Muscle of leg (tissue), 3 donors: ENCODE measurements at regions not wholly inside any gene's neighbourhood (a gene's known extent, or its start where the extent isn't known, plus 50 kb on each side); places are given as distances from the start of the nearest gene placed in this dataset.

Experiments
- DNase-seq: peaks from one replicate; pipeline ENCODE4 v3.0.0; 2013
- H3K27ac ChIP-seq: one replicate; pipeline ENCODE4 v1.5.1; 2013; ENCODE audit warnings: mild to moderate bottlenecking, low read length, control low read depth
- H3K27me3 ChIP-seq: one replicate; pipeline ENCODE4 v1.6.1; 2013; ENCODE audit warnings: low read length; ENCODE audit not compliant: control insufficient read depth, insufficient read depth
- H3K36me3 ChIP-seq: one replicate; pipeline ENCODE4 v1.6.1; 2013; ENCODE audit warnings: low read length; ENCODE audit not compliant: control insufficient read depth, insufficient read depth
- H3K4me1 ChIP-seq: one replicate; pipeline ENCODE4 v1.6.1; 2013; ENCODE audit warnings: low read length; ENCODE audit not compliant: control insufficient read depth, insufficient read depth
- H3K4me3 ChIP-seq: one replicate; pipeline ENCODE4 v1.5.1; 2013; ENCODE audit warnings: low read length, control low read depth
- H3K9me3 ChIP-seq: replicated peaks from 2 replicates; pipeline ENCODE4 v1.6.1; 2013; ENCODE audit warnings: low read depth, low read length; ENCODE audit not compliant: control insufficient read depth
- WGBS: methylation state at CpG from one replicate; pipeline ENCODE4 v1.1.5; 2013; ENCODE audit warnings: missing lambda C conversion rate; ENCODE audit not compliant: insufficient coverage; 5-methylcytosine and 5-hydroxymethylcytosine counted together

DNA sequence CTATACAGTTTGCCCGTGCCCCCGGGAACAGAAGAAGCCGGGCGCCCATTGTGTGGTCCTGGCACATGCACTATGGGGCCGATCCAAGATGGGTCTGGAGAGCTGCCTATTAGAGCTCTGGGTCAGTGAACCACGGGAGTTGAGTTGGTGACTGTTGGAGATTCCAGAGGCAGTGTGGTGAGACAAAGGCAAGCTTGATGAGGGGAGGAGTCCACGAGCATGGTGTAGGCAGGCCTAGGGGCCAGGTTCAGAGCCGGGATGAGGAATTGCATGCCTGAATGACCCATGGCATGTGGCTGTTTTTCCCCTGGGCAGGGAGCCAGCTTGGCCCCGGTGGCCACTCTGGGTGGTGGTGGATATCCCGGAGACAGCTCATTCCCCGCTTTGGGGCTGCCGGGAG is 84.4 kb upstream of the STC2 start:
- H3K9me3 ChIP-seq, result no peaks in the 10 kb centered on the region
- no peak overlapping the region for H3K4me3 ChIP-seq
- H3K27ac ChIP-seq, result no peak overlapping the region
- WGBS, result 55% methylated on average over 12 of the region's 12 CpGs
- H3K4me1 ChIP-seq, result peaks cover 10% of the 10 kb centered on the region
- no peak for DNase-seq
- no peaks in the 10 kb centered on the region for H3K27me3 ChIP-seq
- H3K36me3 ChIP-seq, result no peaks in the 10 kb centered on the region

DNA sequence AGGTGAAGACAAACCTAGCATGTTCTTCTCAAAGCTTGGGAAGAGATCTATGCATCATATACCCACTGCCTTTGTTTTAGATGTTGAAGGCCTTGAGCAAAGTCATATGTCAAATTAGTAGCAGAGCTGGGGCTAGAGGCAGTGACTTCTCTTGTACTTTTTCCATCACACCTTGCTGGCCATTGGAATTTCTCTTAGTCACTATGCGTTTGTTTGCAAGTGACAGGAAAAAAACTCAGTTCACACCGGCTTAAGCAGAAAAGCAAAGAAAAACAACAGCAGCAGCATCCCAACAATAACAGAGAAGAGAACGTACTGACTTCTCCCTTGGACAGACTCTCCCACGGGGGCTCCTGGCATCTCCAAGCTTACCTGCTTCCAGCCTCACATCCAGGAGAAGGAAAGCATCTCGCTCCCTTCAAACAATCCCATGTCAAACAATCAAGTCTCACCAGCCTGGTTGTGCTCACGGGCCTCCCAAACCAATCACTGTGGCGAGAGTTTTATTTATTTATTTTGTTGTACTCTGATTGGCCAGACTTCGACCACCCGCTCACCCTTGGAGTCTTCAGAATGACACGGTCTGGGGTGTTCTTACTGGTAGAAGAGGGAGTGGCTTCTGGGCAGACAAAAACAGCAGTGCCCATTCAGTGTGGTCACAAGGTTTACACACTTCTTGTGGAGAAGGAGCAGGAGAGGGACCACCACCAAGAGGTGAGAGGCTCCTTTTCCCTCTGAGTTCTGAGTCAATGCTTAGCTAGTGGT is 83.8 kb upstream of the STC2 start:
- peaks cover 10% of the 10 kb centered on the region for H3K4me1 ChIP-seq
- no peaks in the 10 kb centered on the region for H3K9me3 ChIP-seq
- no peak overlapping the region for H3K27ac ChIP-seq
- H3K4me3 ChIP-seq, result no peak overlapping the region
- H3K27me3 ChIP-seq, result no peaks in the 10 kb centered on the region
- no peaks in the 10 kb centered on the region for H3K36me3 ChIP-seq
- WGBS, result 88% methylated on average over 3 of the region's 10 CpGs
- DNase-seq, result no peak

DNA sequence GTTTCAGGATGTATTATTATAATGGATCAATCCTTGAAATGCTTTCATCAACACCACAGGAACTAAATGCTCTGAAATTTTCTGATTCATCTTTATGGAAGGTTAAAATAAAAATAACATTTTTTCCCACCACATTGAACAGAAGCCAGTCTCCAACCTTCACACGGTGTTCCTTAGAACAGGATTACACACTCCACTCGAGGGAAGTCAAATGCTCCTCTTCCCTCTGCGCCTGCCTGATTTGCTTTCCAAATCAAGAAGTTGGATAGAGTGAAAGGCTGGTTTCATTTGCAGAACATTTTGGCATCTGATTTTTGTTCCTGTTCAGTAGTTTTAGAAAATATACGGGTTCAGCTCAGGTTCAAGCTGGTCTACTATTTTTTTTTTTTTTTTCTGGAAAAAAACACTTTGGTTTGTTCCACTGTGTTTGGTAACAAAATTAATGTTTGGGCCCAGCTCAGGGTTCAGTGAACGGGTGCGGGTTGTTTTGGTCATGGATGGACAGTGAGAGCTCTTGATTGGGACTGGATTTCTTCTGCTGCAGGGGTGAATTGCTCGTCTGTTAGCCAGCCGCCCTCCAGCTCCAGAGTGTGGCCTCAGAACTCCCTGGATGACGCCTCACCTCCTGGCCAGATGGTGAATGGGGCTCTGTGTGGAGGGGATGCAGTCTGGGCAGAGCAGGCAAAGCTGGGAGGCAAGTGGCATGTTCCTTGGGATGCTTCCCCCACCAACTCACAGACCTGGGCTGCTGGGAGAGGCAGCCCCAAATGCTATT is 82.4 kb upstream of the STC2 start:
- H3K27ac ChIP-seq, result no peak overlapping the region
- no peak for DNase-seq
- no peaks in the 10 kb centered on the region for H3K36me3 ChIP-seq
- no peak overlapping the region for H3K4me3 ChIP-seq
- no peaks in the 10 kb centered on the region for H3K27me3 ChIP-seq
- H3K4me1 ChIP-seq, result peaks cover 10% of the 10 kb centered on the region
- 61% methylated on average over 2 of the region's 9 CpGs for WGBS
- H3K9me3 ChIP-seq, result no peaks in the 10 kb centered on the region

DNA sequence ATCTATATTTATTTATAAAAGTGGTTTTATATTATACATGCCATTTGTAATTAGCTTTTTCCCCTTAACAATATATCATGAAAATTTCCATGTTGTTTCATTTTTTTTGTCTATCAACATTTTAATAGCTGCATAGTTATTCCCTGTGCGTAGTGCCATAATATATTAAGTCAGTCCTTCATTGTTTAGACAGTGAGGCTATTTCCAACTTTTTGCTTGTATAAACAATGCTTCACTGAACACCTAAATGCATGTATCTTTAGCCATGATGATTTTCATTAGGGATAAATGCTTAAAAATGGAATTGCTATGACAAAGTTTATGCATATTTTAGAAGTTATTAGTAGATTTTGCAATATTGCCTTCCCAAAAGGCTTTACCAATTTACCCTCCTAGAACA is 80.7 kb upstream of the STC2 start:
- no CpG with 5 or more reads among the region's 1 CpG for WGBS
- peaks cover 10% of the 10 kb centered on the region for H3K4me1 ChIP-seq
- no peak overlapping the region for H3K4me3 ChIP-seq
- H3K27me3 ChIP-seq, result no peaks in the 10 kb centered on the region
- no peaks in the 10 kb centered on the region for H3K36me3 ChIP-seq
- no peaks in the 10 kb centered on the region for H3K9me3 ChIP-seq
- DNase-seq, result no peak
- H3K27ac ChIP-seq, result no peak overlapping the region

DNA sequence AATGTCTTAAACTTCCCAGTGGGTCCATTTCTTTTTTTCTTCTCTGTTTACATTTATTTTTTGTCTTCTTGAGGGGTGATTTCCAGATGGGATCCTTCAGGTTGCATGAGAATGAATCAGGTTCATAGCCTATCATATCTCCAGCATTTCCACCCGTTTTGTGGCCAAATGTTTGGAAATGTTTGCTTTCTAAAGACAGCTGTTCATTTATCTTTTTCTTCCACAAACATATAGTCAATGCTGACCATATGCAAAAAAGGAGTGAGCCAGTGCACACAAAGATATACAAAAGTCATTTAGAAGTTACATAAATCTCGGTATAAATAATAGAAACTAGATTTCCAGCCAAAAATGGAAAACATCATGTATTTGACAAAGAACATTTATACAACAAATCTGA is 71.6 kb upstream of the STC2 start:
- Histone ChIP-seq H3K36me3 (no peaks in the 10 kb centered on the region), H3K4me1 (peaks cover 7% of the 10 kb centered on the region), H3K4me3 (no peak overlapping the region), H3K9me3 (no peaks in the 10 kb centered on the region), H3K27me3 (peaks cover 3% of the 10 kb centered on the region), H3K27ac (no peak overlapping the region)
- WGBS, result no CpG with 5 or more reads among the region's 2 CpGs
- DNase-seq, result no peak

DNA sequence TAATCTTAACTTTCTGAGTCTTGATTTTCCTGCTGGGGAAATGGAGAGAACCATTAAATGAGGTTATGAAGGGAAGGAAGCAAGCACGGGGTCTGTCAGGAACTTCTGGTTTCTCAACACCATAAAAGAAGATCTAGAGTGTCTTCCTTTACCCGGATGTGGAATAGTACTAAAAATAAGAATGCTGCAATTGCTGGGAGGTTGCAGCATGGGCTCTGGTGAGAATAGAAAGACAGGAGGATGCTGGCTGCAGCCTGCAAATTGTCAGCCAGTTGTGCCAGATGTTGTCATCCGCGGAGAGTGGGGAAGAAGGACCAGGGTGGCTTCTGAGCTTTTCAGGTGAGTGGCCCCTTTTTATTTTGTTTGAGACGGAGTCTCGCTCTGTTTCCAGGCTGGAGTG is 69.3 kb upstream of the STC2 start:
- DNase-seq, result peak; percentile 57
- H3K4me3 ChIP-seq, result no peak overlapping the region
- peaks cover 3% of the 10 kb centered on the region for H3K27me3 ChIP-seq
- no peaks in the 10 kb centered on the region for H3K36me3 ChIP-seq
- no peak overlapping the region for H3K27ac ChIP-seq
- H3K4me1 ChIP-seq, result peaks cover 7% of the 10 kb centered on the region
- no peaks in the 10 kb centered on the region for H3K9me3 ChIP-seq
- WGBS, result 44% methylated on average over 3 of the region's 6 CpGs

DNA sequence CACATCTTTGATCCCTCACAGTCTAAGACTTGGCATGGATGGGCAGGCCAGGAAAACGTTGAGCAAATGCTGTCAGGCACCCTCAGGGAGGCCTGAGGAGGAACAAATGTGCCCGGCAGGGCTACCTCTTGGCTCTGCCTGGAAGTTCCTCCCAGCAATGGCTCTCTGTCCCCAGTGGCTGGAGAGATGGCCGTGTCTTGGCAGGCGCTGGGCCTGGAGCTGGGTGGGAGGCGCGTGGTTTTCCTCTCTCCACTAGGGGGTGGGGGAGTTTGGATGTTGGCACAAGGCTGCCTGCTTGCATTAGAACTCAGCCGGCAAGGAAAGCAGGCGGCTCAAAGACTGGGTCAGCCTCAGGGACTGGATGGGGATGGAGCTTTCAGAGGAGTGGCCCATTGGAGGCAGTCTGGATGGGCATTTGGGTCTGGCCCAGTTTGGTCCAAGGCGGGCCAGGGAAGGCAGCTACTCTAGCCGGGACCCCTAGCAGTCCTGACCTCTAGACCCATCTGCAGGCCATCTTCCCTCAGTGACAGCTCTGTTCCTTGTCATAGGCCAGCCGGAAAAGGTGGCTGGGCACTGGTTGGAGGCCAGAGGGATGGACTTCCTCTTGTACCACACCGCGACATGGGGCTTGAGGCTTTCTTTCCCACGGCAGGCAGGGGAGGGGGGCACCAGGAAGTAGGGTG is 68.2 kb upstream of the STC2 start:
- Histone ChIP-seq H3K4me3 (no peak overlapping the region), H3K27ac (no peak overlapping the region), H3K9me3 (peaks cover 3% of the 10 kb centered on the region), H3K4me1 (peaks cover 7% of the 10 kb centered on the region), H3K36me3 (no peaks in the 10 kb centered on the region), H3K27me3 (peaks cover 3% of the 10 kb centered on the region)
- no peak for DNase-seq
- 64% methylated on average over 9 of the region's 14 CpGs for WGBS

DNA sequence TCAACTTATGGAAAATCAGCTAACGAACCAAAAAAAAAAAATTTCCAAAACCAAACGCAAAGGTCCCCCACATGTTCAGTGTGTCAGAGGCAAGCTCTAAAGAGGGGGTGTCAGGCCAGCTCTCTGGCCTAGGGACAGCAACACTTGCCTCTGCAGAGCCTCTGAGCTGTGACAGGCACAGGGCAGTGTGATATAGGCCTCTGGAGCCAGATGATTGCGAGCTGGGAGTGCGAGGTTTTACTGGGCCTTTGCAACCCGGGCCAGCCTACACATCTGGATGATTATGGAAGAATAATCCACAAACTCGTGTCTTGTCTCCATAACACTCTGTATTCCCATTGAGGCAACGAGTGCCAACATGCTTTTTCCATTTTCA is 67.7 kb upstream of the STC2 start:
- no peak overlapping the region for H3K4me3 ChIP-seq
- H3K27ac ChIP-seq, result no peak overlapping the region
- H3K36me3 ChIP-seq, result no peaks in the 10 kb centered on the region
- no peak for DNase-seq
- peaks cover 3% of the 10 kb centered on the region for H3K9me3 ChIP-seq
- 71% methylated on average over 1 of the region's 7 CpGs for WGBS
- peaks cover 7% of the 10 kb centered on the region for H3K4me1 ChIP-seq
- H3K27me3 ChIP-seq, result peaks cover 3% of the 10 kb centered on the region

DNA sequence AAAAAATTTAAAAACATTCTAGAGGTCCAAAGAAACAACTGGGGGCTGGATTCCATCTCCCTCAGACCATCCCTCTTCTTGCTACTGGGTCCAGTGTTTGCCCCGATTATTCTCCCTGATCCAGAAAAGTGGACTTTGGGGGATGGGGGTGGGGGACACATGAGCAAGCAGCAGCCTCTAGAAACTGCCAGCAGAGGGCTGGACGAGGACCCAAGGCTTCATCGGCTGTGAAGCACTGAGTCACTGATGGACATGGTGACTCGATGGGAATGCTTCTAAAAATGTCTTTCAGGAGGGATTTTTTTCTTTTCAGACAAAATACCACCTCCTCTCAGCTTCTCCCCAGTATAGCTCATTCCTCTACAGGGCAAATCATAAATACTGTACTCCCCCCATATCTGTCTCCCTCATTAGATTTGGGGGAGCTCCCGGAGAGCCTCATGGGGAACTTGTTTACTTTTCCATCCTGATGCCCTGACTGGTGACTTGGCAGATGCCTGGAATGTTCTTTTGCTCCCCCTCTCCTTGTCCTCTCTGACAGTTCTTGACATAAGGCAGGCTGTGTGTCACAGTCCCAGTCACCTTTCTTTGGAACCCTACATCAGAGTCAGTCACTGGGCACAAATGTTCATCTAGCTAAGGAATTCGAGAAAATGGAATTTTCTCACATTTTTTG is 67.2 kb upstream of the STC2 start:
- 54% methylated on average over 2 of the region's 6 CpGs for WGBS
- Histone ChIP-seq H3K9me3 (peaks cover 3% of the 10 kb centered on the region), H3K4me1 (peaks cover 7% of the 10 kb centered on the region), H3K27ac (no peak overlapping the region), H3K36me3 (no peaks in the 10 kb centered on the region), H3K27me3 (peaks cover 3% of the 10 kb centered on the region), H3K4me3 (no peak overlapping the region)
- DNase-seq, result no peak

DNA sequence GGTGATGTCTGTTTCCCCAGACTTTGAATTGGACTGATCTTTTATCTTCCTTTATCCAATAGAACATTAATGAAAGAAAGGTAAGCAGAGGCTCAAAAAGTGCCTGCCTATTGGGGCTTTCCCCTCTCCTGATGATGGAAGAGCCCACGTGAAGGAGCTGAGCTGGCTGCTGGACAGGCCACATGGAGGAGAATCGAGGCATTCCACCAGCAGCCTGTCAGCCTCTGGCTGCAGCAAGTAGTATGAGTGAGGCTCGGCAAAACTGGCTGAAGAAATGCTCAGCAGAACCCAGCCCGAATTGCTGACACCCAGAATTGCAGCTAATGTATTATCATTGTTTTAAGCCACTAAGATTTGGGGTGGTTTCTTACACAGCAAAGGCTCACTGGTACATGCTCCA is 66.5 kb upstream of the STC2 start:
- no peak for DNase-seq
- Histone ChIP-seq H3K4me1 (peaks cover 7% of the 10 kb centered on the region), H3K27me3 (peaks cover 3% of the 10 kb centered on the region), H3K36me3 (no peaks in the 10 kb centered on the region), H3K27ac (no peak overlapping the region), H3K4me3 (no peak overlapping the region), H3K9me3 (peaks cover 3% of the 10 kb centered on the region)
- 54% methylated on average over 4 of the region's 4 CpGs for WGBS
